Esophagus squamous epithelium (tissue), 5 donors: ENCODE measurements at regions not wholly inside any gene's neighbourhood (a gene's known extent, or its start where the extent isn't known, plus 50 kb on each side); places are given as distances from the start of the nearest gene placed in this dataset.
"Not testable (repeated sequence)": the region's sequence is repeated elsewhere in the genome, so short reads cannot be mapped to it uniquely, and the experiment has no call there.

Experiments
- DNase-seq: peaks from one replicate; lab custom pipeline; 2025; lab: John Stamatoyannopoulos, UW
- H3K27ac ChIP-seq, 4 donors: fragments of 200-600 bp; sonication (generic); one replicate each; pipeline ENCODE4 v1.5.1; 2016 to 2019; ENCODE audit warnings: mild to moderate bottlenecking in 1 of 4
- H3K27me3 ChIP-seq, 4 donors: fragments of 200-600 bp; sonication (generic); 1 replicate in 3 of 4; 2 replicates in 1 of 4; pipeline versions ENCODE4 v1.5.1 to v1.6.0; 2017 to 2021; ENCODE audit warnings: antibody characterized with exemption in 1 of 4
- H3K36me3 ChIP-seq, 3 donors: fragments of 200-600 bp; sonication (generic); one replicate each; pipeline ENCODE4 v1.5.1; 2016 to 2019
- H3K4me1 ChIP-seq, 3 donors: fragments of 200-600 bp; sonication (generic); one replicate each; pipeline ENCODE4 v1.5.1; 2017 to 2019
- H3K4me3 ChIP-seq, 4 donors: fragments of 200-600 bp; sonication (generic); 1 replicate in 3 of 4; 2 replicates in 1 of 4; pipeline ENCODE4 v1.5.1; 2016 to 2019; ENCODE audit warnings: mild to moderate bottlenecking in 2 of 4, moderate library complexity in 1 of 4
- H3K9me3 ChIP-seq, 3 donors: fragments of 200-600 bp; sonication (generic); one replicate each; pipeline ENCODE4 v1.5.1; 2016 to 2019
- CTCF ChIP-seq, 6 experiments: fragments of 450-650 bp in 4 of 6; fragments of 200-600 bp in 2 of 6; sonication (generic) in 2 of 6; IDR thresholded peaks; one replicate each; pipeline ENCODE4 v1.5.1; 2016 to 2019; ENCODE audit warnings: antibody characterized with exemption in 6 of 6, mild to moderate bottlenecking in 4 of 6, moderate library complexity in 4 of 6
- POLR2A ChIP-seq, 4 donors: fragments of 450-650 bp; IDR thresholded peaks; one replicate each; pipeline ENCODE4 v1.6.1; 2017; ENCODE audit warnings: antibody characterized with exemption in 4 of 4, mild to moderate bottlenecking in 4 of 4, moderate library complexity in 3 of 4
- WGBS, 2 donors: methylation state at CpG; one replicate each; pipeline ENCODE4 v1.1.5; 2018; 5-methylcytosine and 5-hydroxymethylcytosine counted together
- intact Hi-C: fragments of 100-400 bp; cut with DNase I; formaldehyde crosslinking; loops from one replicate; pipeline ENCODE4 v1.15.0; 2022
- donor health status: DM: yes; HTN: yes; CAD: no.

- H3K9me3 ChIP-seq: no peaks in the 10 kb centered on the region
- peaks cover 6 to 10% (median 9%) of the 10 kb centered on the region in 3 donors for H3K4me1 ChIP-seq
- no peak overlapping the region for H3K4me3 ChIP-seq
- DNase-seq: no peak
- H3K27ac ChIP-seq: no peak overlapping the region
- TF ChIP-seq CTCF (IDR thresholded peaks at IDR 0.05) (no peak), POLR2A (IDR thresholded peaks at IDR 0.05) (no peak)
- intact Hi-C loops: no loop called here
- 75 to 79% methylated on average over 5 of the region's 5 CpGs for WGBS, 2 donors
- H3K27me3 ChIP-seq: peaks cover 0 to 6% (median 0%) of the 10 kb centered on the region in 4 donors
- no peaks in the 10 kb centered on the region for H3K36me3 ChIP-seq
Measured at GRCh38 chr3:150230037-150230436, 178.1 kb upstream of the TSC22D2 start.

- not testable (repeated sequence) for H3K9me3 ChIP-seq, H3K4me3 ChIP-seq, H3K36me3 ChIP-seq, H3K27ac ChIP-seq, DNase-seq, H3K4me1 ChIP-seq
- H3K27me3 ChIP-seq: peaks cover 0 to 13% (median 0%) of the 10 kb centered on the region in 4 donors
- WGBS, 2 donors: 75 to 82% methylated on average over 6 of the region's 6 CpGs
- intact Hi-C loops: loop anchor here (10.0 kb wide), 1 partner anchor 264 kb away; no protein-coding TSS in a partner anchor
Measured at GRCh38 chr3:150228626-150229025, 179.5 kb upstream of the TSC22D2 start.

DNA sequence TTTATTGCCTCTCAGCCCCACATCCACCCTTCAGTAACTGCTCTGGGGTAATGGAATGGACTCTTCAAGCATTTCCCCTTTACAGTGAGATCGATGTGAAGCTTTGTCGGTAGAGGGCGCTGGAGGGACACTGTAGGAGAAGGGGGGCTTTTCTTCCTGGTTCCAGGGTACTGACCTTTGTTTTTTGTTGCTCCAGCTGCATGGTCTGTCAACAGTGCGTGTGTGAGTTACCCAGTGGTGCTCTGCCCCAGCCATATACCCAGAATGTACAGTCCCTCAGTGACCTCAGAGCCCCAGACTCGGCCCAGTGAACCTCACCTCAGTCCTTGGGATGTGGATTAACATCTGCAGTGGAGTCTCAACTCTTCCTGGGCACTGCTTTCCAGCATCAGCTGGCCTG, 180.3 kb upstream of the TSC22D2 start:
- intact Hi-C loops: loop anchor here (10.0 kb wide), 1 partner anchor 263 kb away; no protein-coding TSS in a partner anchor
- no peak overlapping the region for H3K4me3 ChIP-seq
- peaks cover 0 to 4% (median 2%) of the 10 kb centered on the region in 3 donors for H3K4me1 ChIP-seq
- no peak overlapping the region for H3K27ac ChIP-seq
- TF ChIP-seq POLR2A (IDR thresholded peaks at IDR 0.05): no peak
- TF ChIP-seq CTCF (IDR thresholded peaks at IDR 0.05): peak in 4 of 6 experiments; percentile 32 to 55 (median 42)
- H3K9me3 ChIP-seq: no peaks in the 10 kb centered on the region
- peaks cover 0 to 13% (median 0%) of the 10 kb centered on the region in 4 donors for H3K27me3 ChIP-seq
- WGBS, 2 donors: 31 to 49% methylated on average over 4 to 5 of the region's 5 CpGs
- H3K36me3 ChIP-seq: no peaks in the 10 kb centered on the region
- no peak for DNase-seq

GRCh38 chr3:150225986-150226385, 182.1 kb upstream of the TSC22D2 start:
- H3K36me3 ChIP-seq: no peaks in the 10 kb centered on the region
- TF ChIP-seq CTCF (IDR thresholded peaks at IDR 0.05) (no peak), POLR2A (IDR thresholded peaks at IDR 0.05) (no peak)
- peaks cover 0 to 6% (median 2%) of the 10 kb centered on the region in 3 donors for H3K4me1 ChIP-seq
- H3K4me3 ChIP-seq: no peak overlapping the region
- WGBS, 2 donors: 53 to 59% methylated on average over 8 to 9 of the region's 9 CpGs
- H3K27me3 ChIP-seq: peaks cover 0 to 20% (median 0%) of the 10 kb centered on the region in 4 donors
- peak overlapping the region in 1 of 4 donors; percentile 20 for H3K27ac ChIP-seq
- intact Hi-C loops: loop anchor here (10.0 kb wide), 1 partner anchor 261 kb away; no protein-coding TSS in a partner anchor
- no peaks in the 10 kb centered on the region for H3K9me3 ChIP-seq
- DNase-seq: no peak

DNA sequence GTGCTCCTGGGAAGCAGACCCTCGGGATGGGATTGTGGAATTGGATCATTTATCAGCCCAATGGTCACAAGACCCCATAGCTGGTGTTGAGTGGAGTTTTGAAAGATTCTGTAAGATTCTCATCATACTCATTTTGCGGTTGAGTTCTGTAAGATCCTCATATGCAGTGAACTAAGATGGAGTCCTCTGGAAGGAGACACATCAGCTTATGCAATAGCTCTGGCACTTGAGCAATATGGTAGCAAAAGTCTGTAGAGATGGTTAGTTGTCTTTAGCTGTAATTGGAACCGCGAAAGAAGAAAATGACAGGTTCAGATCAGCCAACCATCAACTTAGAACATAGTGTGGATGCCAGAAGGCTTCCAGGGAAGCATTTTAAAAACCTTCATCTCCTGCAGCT, 184.5 kb upstream of the TSC22D2 start:
- no peak for DNase-seq
- H3K4me3 ChIP-seq: no peak overlapping the region
- 75 to 88% methylated on average over 4 of the region's 4 CpGs for WGBS, 2 donors
- no peaks in the 10 kb centered on the region for H3K36me3 ChIP-seq
- TF ChIP-seq CTCF (IDR thresholded peaks at IDR 0.05): no peak
- TF ChIP-seq POLR2A (IDR thresholded peaks at IDR 0.05): no peak
- H3K4me1 ChIP-seq: peaks cover 0 to 11% (median 2%) of the 10 kb centered on the region in 3 donors
- H3K9me3 ChIP-seq: no peaks in the 10 kb centered on the region
- H3K27me3 ChIP-seq: peaks cover 0 to 26% (median 0%) of the 10 kb centered on the region in 4 donors
- no peak overlapping the region for H3K27ac ChIP-seq
- intact Hi-C loops: loop anchor here (10.0 kb wide), 1 partner anchor 259 kb away; no protein-coding TSS in a partner anchor
